Epithelial cell of esophagus (primary cell): ENCODE measurements at regions not wholly inside any gene's neighbourhood (a gene's known extent, or its start where the extent isn't known, plus 50 kb on each side); places are given as distances from the start of the nearest gene placed in this dataset.

Experiments used
- DNase-seq: peaks from one replicate; pipeline ENCODE4 v3.0.0; 2010; ENCODE audit warnings: low read depth
- H3K4me3 ChIP-seq: 2 replicates; pipeline ENCODE4 v1.5.1; 2011; ENCODE audit warnings: mild to moderate bottlenecking, low read length, control low read depth
- CTCF ChIP-seq: IDR thresholded peaks from 2 replicates; pipeline ENCODE4 v1.5.1; 2011; ENCODE audit warnings: low read depth, mild to moderate bottlenecking, low read length, control low read depth, inconsistent platforms; ENCODE audit not compliant: insufficient read depth; ENCODE audit errors: missing control alignments

- no peak overlapping the region for H3K4me3 ChIP-seq
- DNase-seq: no peak
- no peak for TF ChIP-seq CTCF
Observed at GRCh38 chr2:7982054-7982453, 699.8 kb upstream of the ID2 start.

DNA sequence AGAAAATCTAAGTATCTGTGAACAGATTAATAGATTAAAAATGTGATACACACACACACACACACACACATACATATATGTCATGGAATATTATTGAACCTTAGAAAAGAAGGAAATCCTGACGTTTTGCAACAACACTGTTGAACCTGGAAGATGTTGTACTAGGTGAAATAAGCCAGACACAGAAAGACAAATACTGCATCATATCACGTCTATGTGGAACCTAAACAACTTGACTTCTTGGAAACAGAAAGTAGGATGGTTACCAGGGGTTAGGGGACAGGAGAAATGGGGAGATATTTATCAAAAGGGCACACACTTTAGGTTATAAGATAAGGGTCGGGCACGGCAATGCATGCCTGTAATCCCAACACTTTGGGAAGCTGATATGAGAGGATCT is 698.4 kb upstream of the ID2 start:
- no peak overlapping the region for H3K4me3 ChIP-seq
- no peak for DNase-seq
- no peak for TF ChIP-seq CTCF

DNA sequence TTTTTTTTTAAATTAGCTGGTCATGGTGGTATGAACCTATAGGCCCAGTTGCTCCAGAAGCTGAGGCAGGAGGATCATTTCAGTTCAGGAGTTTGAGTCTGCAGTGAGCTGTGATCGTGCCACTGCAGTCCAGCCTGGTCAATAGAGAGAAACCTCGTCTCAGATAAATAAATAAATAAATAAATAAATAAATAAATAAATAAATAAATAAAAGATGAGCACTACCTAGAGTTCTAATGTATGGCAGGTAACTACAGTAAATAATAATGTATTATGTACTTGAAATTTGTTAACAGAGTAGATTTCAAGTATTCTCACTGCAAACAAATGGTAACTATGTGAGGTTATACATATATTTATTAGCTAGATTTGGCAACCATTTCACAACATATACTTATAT is 697.9 kb upstream of the ID2 start:
- TF ChIP-seq CTCF: no peak
- no peak for DNase-seq
- no peak overlapping the region for H3K4me3 ChIP-seq

- no peak for DNase-seq
- no peak overlapping the region for H3K4me3 ChIP-seq
- TF ChIP-seq CTCF: no peak
Observed at GRCh38 chr2:7984693-7985353, 697.0 kb upstream of the ID2 start.

- no peak overlapping the region for H3K4me3 ChIP-seq
- no peak for TF ChIP-seq CTCF
- DNase-seq: peak; percentile 75
Observed at GRCh38 chr2:7986431-7986830, 695.4 kb upstream of the ID2 start.

GRCh38 chr2:7987992-7988391 is 693.9 kb upstream of the ID2 start:
- no peak for TF ChIP-seq CTCF
- H3K4me3 ChIP-seq: no peak overlapping the region
- DNase-seq: no peak

DNA sequence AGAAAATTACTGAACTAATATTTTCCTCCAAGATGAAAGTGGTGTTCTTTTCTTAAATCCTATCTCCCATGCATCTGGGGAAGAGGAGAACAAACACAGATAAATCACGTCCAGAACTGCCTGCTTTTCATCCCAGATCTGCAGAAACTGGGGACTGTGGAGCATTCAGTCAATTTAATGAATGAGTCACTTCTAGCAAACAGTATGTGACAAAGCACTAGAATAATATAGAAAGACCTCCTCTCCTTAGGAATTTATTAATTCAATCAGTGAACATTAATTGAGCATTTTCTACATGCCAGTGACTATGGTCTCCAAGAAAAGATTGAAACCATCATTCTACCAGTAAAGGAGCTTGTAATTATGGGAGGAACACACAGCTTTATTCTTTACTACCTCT is 693.4 kb upstream of the ID2 start:
- H3K4me3 ChIP-seq: no peak overlapping the region
- TF ChIP-seq CTCF: no peak
- DNase-seq: no peak
